ENCODE measurements at regions not wholly inside any gene's neighbourhood (a gene's known extent, or its start where the extent isn't known, plus 50 kb on each side); places are given as distances from the start of the nearest gene placed in this dataset.

DNA sequence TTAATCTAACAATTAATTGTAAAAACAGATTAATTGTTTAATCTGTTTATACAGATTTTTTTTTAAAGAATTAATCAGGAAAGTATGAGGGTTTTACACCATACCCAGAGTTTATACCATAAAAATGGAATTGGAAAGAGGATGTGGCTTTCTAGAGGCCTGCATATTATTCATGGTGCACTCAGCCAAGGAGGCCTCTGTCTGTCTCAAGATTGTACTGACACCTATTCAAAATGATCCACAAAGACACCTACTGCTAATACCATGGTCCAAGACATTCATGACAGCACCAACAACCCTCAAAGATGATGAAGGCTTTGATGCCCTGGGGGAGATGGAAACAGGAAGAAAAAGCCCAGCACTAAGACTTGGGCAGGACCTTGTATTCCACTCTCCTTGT is 58.1 kb upstream of the MAST4 start:
- TF ChIP-seq CTCF (IDR thresholded peaks at IDR 0.05), result no peak

DNA sequence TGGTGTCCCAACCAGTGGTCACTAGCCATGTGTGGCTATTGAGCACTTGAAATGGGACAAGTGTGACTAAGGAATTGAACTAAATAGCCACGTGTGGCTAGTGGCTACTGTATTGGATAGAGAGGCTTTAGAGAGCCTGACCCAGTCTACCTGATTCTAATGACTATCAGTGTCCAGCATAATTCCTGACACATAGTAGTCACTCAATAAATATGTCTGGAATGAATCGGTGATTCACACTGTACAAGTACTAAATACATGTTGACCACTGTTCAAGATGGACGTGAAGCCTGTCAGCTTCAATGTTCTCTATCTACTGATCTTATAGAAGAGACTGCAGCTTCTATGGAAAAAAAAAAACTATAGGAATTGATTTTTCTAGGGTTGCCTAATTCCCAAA is 57.7 kb upstream of the MAST4 start:
- no peak for TF ChIP-seq CTCF (IDR thresholded peaks at IDR 0.05)

DNA sequence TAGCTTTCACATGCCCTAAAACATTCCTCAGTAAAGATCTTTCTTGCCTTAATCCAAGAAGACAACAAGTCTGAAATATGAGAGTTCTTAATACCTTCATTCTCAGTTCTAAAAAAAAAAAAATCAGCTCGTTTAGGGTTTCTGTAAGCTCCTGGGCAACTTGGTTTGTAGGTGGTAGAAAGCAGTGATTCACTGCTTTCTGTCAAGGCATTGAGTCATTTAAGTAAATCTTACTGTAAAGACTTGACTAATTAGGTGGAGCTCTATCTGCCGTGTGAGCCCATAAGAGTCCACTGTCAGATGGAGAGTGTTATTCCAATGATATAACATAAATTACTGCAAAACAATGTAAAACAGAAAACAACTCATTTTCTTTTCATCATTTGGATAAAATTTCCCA is 56.1 kb upstream of the MAST4 start:
- no peak for TF ChIP-seq CTCF (IDR thresholded peaks at IDR 0.05)

DNA sequence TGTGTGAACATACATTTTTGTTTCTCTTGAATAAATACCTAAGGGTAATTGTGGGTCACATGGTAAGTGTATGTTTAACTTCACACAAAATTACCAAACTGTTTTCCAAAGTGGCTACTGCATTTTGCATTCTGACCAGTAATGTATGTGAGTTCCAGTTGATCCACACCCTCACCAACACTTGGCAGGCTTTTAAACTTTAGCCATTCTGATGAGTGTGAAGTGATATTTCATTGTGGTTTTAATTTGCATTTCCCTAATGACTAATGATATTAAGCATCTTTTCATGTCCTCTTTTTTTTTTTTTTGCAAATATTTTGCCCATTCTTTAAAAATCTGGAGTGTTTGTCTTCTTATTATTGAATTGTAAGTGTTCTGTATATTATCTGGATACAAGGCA is 53.5 kb upstream of the MAST4 start:
- no peak for TF ChIP-seq CTCF (IDR thresholded peaks at IDR 0.05)
